Ovary (tissue), 7 donors: ENCODE measurements at regions not wholly inside any gene's neighbourhood (a gene's known extent, or its start where the extent isn't known, plus 50 kb on each side); places are given as distances from the start of the nearest gene placed in this dataset.

Experiments
- DNase-seq, 5 donors: peaks; one replicate each; pipeline ENCODE4 v3.0.0-alpha.2; 2019 to 2020
- H3K27ac ChIP-seq, 2 donors: fragments of 200-600 bp; one replicate each; pipeline versions ENCODE4 v1.5.1 to v1.8.0; 2019 to 2022
- H3K27me3 ChIP-seq: fragments of 200-600 bp; one replicate; pipeline ENCODE4 v1.8.0; 2022
- H3K36me3 ChIP-seq: fragments of 200-600 bp; sonication (generic); one replicate; pipeline ENCODE4 v1.5.1; 2019
- H3K4me1 ChIP-seq: one replicate; pipeline ENCODE4 v1.8.1; 2013; ENCODE audit warnings: mild to moderate bottlenecking, moderate library complexity; ENCODE audit not compliant: insufficient read depth
- H3K4me3 ChIP-seq: fragments of 200-600 bp; sonication (generic); one replicate; pipeline ENCODE4 v1.5.1; 2017
- H3K9me3 ChIP-seq, 2 donors: fragments of 200-600 bp in 1 of 2; sonication (generic) in 1 of 2; one replicate each; pipeline versions ENCODE4 v1.5.1 to v1.8.1; 2013 to 2019; ENCODE audit warnings: mild to moderate bottlenecking in 1 of 2, moderate library complexity in 1 of 2
- CTCF ChIP-seq, 3 donors: fragments of 450-650 bp in 2 of 3; fragments of 200-600 bp in 1 of 3; IDR thresholded peaks; one replicate each; pipeline versions ENCODE4 v1.5.1 to v1.8.0; 2016 to 2022; ENCODE audit warnings: antibody characterized with exemption in 3 of 3, mild to moderate bottlenecking in 1 of 3
- EP300 ChIP-seq: sonication (generic); formaldehyde crosslinking; IDR thresholded peaks from one replicate; pipeline ENCODE4 v1.6.1; 2017; ENCODE audit warnings: antibody characterized with exemption
- POLR2A ChIP-seq: fragments of 450-650 bp; IDR thresholded peaks from one replicate; pipeline ENCODE4 v1.6.1; 2017; ENCODE audit warnings: antibody characterized with exemption, mild to moderate bottlenecking, moderate library complexity
- WGBS, 3 donors: extraction: QIAGEN DNeasy Blood & Tissue Kit in 1 of 3; methylation state at CpG; one replicate each; pipeline versions ENCODE4 v1.1.5 to v1.1.7; 2013 to 2017; 5-methylcytosine and 5-hydroxymethylcytosine counted together
- intact Hi-C, 4 donors: fragments of 100-400 bp; cut with DNase I; formaldehyde crosslinking; loops; one replicate each; pipeline versions ENCODE4 v1.11.0 to v1.15.1; 2022 to 2023
- donor health status: DM: no; HTN: no; CAD: no; lungs with moderate emphysema.
- donor health status: DM: no; HTN: no; CAD: no.
- donor health status: Bipolar disorder and iron deficiency.
- donor health status: DM: no; HTN: no; CAD: no.
- donor health status: DM: yes; HTN: yes; CAD: no.

DNA sequence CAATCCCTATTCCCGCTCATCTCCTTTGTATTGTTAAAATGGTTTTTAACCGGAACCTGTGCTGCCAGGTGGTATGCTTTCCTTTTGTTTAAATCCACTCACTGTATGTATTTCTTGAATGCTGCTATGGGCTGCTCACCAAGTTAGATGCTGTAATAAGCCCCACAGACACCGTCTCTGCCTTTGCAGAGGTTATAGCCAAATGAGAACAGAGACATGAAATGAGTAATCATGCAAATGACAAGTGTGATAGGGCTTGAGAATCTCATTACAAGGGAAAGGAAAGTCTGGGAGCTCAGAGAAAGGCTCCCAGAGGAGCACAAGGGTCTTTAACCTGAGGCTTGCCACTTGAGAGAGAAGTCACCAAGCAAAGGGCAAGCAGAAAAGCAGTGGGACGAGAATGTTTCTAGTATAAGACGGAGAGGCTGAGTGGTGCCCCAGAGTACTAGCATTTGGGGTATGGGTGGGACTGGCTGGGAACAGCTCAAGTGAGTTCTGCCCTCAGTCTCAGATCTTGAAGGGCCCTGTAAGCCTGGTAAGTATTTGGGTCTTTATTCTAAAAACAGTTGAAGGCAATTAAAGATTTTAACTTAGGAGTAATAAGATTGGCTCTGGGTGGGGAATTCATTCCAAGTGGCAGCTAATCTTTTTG, 110.8 kb upstream of the H2AZ1 start:
- 88 to 94% (median 91%) methylated on average over 5 of the region's 5 CpGs for WGBS, 3 donors

DNA sequence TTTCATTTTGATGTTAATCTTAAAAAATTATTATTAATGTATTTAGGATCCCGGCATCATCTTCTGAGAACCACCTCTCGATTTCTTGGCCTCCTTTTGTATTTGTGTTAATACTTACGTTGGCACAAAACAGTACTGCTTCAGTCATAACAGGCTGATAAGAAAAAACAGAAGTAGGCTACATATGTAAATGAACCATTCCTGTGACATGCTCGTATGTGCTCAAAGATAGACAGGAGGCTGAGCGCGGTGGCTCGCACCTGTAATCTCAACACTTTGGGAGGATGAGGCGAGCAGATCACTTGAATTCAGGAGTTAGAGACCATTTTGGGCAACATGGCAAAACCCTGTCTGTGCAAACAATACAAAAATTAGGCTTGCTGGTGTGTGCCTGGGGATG, 109.4 kb upstream of the H2AZ1 start:
- Histone ChIP-seq H3K36me3 (no peaks in the 10 kb centered on the region), H3K4me3 (no peak overlapping the region), H3K27ac (no peak overlapping the region), H3K9me3 (no peaks in the 10 kb centered on the region), H3K4me1 (no peaks in the 10 kb centered on the region), H3K27me3 (no peaks in the 10 kb centered on the region)
- intact Hi-C loops: no loop called here
- 84 to 90% (median 84%) methylated on average over 8 of the region's 8 CpGs for WGBS, 3 donors
- TF ChIP-seq CTCF (IDR thresholded peaks at IDR 0.05): no peak
- TF ChIP-seq POLR2A: no peak
- TF ChIP-seq EP300: no peak
- no peak for DNase-seq

More for the DNA sequence above, 110.8 kb upstream of the H2AZ1 start:
- Histone ChIP-seq H3K9me3 (no peaks in the 10 kb centered on the region), H3K4me1 (no peaks in the 10 kb centered on the region), H3K4me3 (no peak overlapping the region), H3K27ac (no peak overlapping the region), H3K27me3 (no peaks in the 10 kb centered on the region), H3K36me3 (no peaks in the 10 kb centered on the region)
- TF ChIP-seq POLR2A: no peak
- no peak for TF ChIP-seq EP300
- no peak for TF ChIP-seq CTCF (IDR thresholded peaks at IDR 0.05)
- no peak for DNase-seq
- intact Hi-C loops: no loop called here

DNA sequence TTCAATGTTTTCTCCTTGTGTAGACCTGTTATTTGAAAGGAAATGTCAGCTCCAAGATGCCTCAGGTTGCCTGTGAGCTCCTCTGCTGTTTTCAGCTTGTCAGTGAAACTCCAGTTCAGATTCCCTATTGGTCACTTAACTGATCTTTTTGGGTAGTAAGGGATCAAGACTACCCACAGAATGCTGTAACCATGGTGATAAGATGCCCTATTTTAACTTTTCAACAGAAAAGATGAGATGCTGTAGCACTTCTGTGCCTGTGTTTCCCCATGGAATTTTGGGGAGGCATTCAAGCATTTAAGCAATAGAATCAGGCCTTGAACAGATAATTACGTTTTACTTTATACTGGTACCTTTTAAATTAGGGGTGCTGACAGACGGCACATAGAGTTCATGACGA, 106.6 kb upstream of the H2AZ1 start:
- Histone ChIP-seq H3K4me1 (no peaks in the 10 kb centered on the region), H3K27ac (no peak overlapping the region), H3K36me3 (no peaks in the 10 kb centered on the region), H3K9me3 (no peaks in the 10 kb centered on the region), H3K4me3 (no peak overlapping the region), H3K27me3 (no peaks in the 10 kb centered on the region)
- TF ChIP-seq POLR2A (no peak), EP300 (no peak), CTCF (IDR thresholded peaks at IDR 0.05) (no peak)
- DNase-seq: no peak
- WGBS, 3 donors: 78 to 84% (median 81%) methylated on average over 3 of the region's 3 CpGs
- intact Hi-C loops: no loop called here

DNA sequence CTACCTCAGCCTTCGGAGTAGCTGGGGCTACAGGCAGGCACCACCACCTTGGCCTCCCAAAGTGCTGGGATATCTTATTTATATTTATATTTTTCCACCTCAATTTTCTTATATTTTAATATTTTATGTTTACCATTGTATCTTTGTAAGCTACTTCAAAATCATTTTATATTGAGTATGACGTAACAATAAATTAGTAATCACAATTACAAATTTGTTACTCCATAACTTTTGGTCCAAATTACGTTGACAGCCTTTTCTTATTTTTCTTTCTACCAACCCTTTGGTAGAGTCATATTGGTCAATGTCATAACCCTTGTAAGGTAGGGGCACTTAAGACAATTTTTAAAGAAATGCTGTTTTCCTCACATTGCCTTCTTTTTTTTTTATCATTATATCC, 104.0 kb upstream of the H2AZ1 start:
- no peak overlapping the region for H3K27ac ChIP-seq
- no peaks in the 10 kb centered on the region for H3K36me3 ChIP-seq
- 91 to 94% (median 93%) methylated on average over 3 of the region's 3 CpGs for WGBS, 3 donors
- no peak for DNase-seq
- intact Hi-C loops: no loop called here
- H3K4me3 ChIP-seq: no peak overlapping the region
- H3K27me3 ChIP-seq: no peaks in the 10 kb centered on the region
- H3K4me1 ChIP-seq: no peaks in the 10 kb centered on the region
- no peak for TF ChIP-seq CTCF (IDR thresholded peaks at IDR 0.05)
- TF ChIP-seq POLR2A: no peak
- no peak for TF ChIP-seq EP300
- H3K9me3 ChIP-seq: no peaks in the 10 kb centered on the region
